ENCODE measurements at regions not wholly inside any gene's neighbourhood (a gene's known extent, or its start where the extent isn't known, plus 50 kb on each side); places are given as distances from the start of the nearest gene placed in this dataset.

- no peak for TF ChIP-seq CTCF (IDR thresholded peaks at IDR 0.05; ENCODE audit: insufficient read depth, low read depth, low read length)
- TF ChIP-seq EZH2 (IDR thresholded peaks at IDR 0.05; ENCODE audit: insufficient read depth, low read length) = no peak
These were observed 95.1 kb downstream of the B3GNT2 start for GRCh38 chr2:62291052-62291451.
